ENCODE measurements at regions not wholly inside any gene's neighbourhood (a gene's known extent, or its start where the extent isn't known, plus 50 kb on each side); places are given as distances from the start of the nearest gene placed in this dataset.
"Not testable (repeated sequence)": the region's sequence is repeated elsewhere in the genome, so short reads cannot be mapped to it uniquely, and the experiment has no call there.

- not testable (repeated sequence) for DNase-seq
Measured at GRCh38 chrY:7588176-7588575, 676.6 kb upstream of the AMELY start.

GRCh38 chrY:7562541-7562940, 651.0 kb upstream of the AMELY start:
- DNase-seq = no peak

GRCh38 chrY:7557675-7558074, 646.1 kb upstream of the AMELY start:
- no peak for DNase-seq

GRCh38 chrY:7555006-7555405, 643.5 kb upstream of the AMELY start:
- no peak for DNase-seq

GRCh38 chrY:7545060-7545459, 633.5 kb upstream of the AMELY start:
- no peak for DNase-seq

- no peak for DNase-seq
Measured at GRCh38 chrY:7544172-7544770, 632.7 kb upstream of the AMELY start.

GRCh38 chrY:7543506-7543905, 632.0 kb upstream of the AMELY start:
- no peak for DNase-seq

GRCh38 chrY:7542256-7542858, 630.8 kb upstream of the AMELY start:
- DNase-seq = no peak

- DNase-seq = no peak
Measured at GRCh38 chrY:7529396-7529795, 617.8 kb upstream of the AMELY start.

- not testable (repeated sequence) for DNase-seq
Measured at GRCh38 chrY:7527568-7527967, 616.0 kb upstream of the AMELY start.

GRCh38 chrY:7518387-7518786, 606.8 kb upstream of the AMELY start:
- no peak for DNase-seq

- no peak for DNase-seq
Measured at GRCh38 chrY:7516268-7516667, 604.7 kb upstream of the AMELY start.

- DNase-seq = no peak
Measured at GRCh38 chrY:7515812-7516211, 604.3 kb upstream of the AMELY start.

GRCh38 chrY:7502896-7503295, 591.3 kb upstream of the AMELY start:
- no peak for DNase-seq

- no peak for DNase-seq
Measured at GRCh38 chrY:7501236-7501635, 589.7 kb upstream of the AMELY start.

GRCh38 chrY:7496001-7496400, 584.4 kb upstream of the AMELY start:
- no peak for DNase-seq

- not testable (repeated sequence) for DNase-seq
Measured at GRCh38 chrY:7484455-7485285, 573.1 kb upstream of the AMELY start.

GRCh38 chrY:7471976-7472375, 560.4 kb upstream of the AMELY start:
- DNase-seq = no peak

GRCh38 chrY:7470037-7470436, 558.5 kb upstream of the AMELY start:
- DNase-seq = no peak

- no peak for DNase-seq
Measured at GRCh38 chrY:7468951-7469745, 557.6 kb upstream of the AMELY start.

GRCh38 chrY:7467796-7468520, 556.4 kb upstream of the AMELY start:
- no peak for DNase-seq

GRCh38 chrY:7465185-7465621, 553.7 kb upstream of the AMELY start:
- peak; percentile 58 for DNase-seq

- DNase-seq = no peak
Measured at GRCh38 chrY:7464742-7465141, 553.2 kb upstream of the AMELY start.
